ENCODE measurements at regions not wholly inside any gene's neighbourhood (a gene's known extent, or its start where the extent isn't known, plus 50 kb on each side); places are given as distances from the start of the nearest gene placed in this dataset.

GRCh38 chr2:75261923-75262322, 62.6 kb upstream of the TACR1 start:
- TF ChIP-seq, protein P1, sequence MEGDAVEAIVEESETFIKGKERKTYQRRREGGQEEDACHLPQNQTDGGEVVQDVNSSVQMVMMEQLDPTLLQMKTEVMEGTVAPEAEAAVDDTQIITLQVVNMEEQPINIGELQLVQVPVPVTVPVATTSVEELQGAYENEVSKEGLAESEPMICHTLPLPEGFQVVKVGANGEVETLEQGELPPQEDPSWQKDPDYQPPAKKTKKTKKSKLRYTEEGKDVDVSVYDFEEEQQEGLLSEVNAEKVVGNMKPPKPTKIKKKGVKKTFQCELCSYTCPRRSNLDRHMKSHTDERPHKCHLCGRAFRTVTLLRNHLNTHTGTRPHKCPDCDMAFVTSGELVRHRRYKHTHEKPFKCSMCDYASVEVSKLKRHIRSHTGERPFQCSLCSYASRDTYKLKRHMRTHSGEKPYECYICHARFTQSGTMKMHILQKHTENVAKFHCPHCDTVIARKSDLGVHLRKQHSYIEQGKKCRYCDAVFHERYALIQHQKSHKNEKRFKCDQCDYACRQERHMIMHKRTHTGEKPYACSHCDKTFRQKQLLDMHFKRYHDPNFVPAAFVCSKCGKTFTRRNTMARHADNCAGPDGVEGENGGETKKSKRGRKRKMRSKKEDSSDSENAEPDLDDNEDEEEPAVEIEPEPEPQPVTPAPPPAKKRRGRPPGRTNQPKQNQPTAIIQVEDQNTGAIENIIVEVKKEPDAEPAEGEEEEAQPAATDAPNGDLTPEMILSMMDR (IDR thresholded peaks at IDR 0.05) = no peak
- no peak for TF ChIP-seq POLR2A (IDR thresholded peaks at IDR 0.05)

Data from testis (tissue), 2 donors.